SK-N-SH treated with all-trans-retinoic acid at 6 μM for 48 hours (cell line): ENCODE measurements at regions not wholly inside any gene's neighbourhood (a gene's known extent, or its start where the extent isn't known, plus 50 kb on each side); places are given as distances from the start of the nearest gene placed in this dataset.

ENCODE experiments used
- ATAC-seq: fragments of 200-7000 bp; cut with Tn5 transposase; 3 replicates; pipeline ENCODE4 v1.9.1; 2020; ENCODE audit warnings: mild to moderate bottlenecking, moderate library complexity
- ARNTL ChIP-seq: fragments of 450-650 bp; formaldehyde crosslinking; IDR thresholded peaks from 2 replicates; pipeline ENCODE4 v1.5.0; 2020; ENCODE audit warnings: low read depth, mild to moderate bottlenecking, moderate library complexity, borderline replicate concordance
- BACH2 ChIP-seq: fragments of 250-450 bp; sonication (Bioruptor Pico); IDR thresholded peaks from 2 replicates; pipeline ENCODE4 v1.9.0; 2021; ENCODE audit warnings: mild to moderate bottlenecking, borderline replicate concordance
- CSDC2 ChIP-seq: fragments of 250-450 bp; sonication (Bioruptor Pico); IDR thresholded peaks from 2 replicates; pipeline ENCODE4 v1.5.0; 2020; ENCODE audit warnings: mild to moderate bottlenecking, moderate library complexity
- ISL1 ChIP-seq: fragments of 250-450 bp; sonication (Bioruptor Pico); IDR thresholded peaks from 2 replicates; pipeline ENCODE4 v2.1.2; 2022; ENCODE audit warnings: mild to moderate bottlenecking, moderate library complexity
- OSR1 ChIP-seq: fragments of 250-450 bp; sonication (Bioruptor Pico); IDR thresholded peaks from 2 replicates; pipeline ENCODE4 v1.8.0; 2022; ENCODE audit warnings: moderate library complexity, mild to moderate bottlenecking, inconsistent platforms
- PPARA ChIP-seq: fragments of 250-450 bp; sonication (Bioruptor Pico); IDR thresholded peaks from 2 replicates; pipeline ENCODE4 v1.5.0; 2020; ENCODE audit warnings: mild to moderate bottlenecking, borderline replicate concordance
- RARB ChIP-seq: fragments of 250-450 bp; sonication (Bioruptor Pico); IDR thresholded peaks from 2 replicates; pipeline ENCODE4 v1.8.0; 2021; ENCODE audit warnings: mild to moderate bottlenecking, moderate library complexity
- SNAI2 ChIP-seq: fragments of 250-450 bp; sonication (Bioruptor Pico); IDR thresholded peaks from 2 replicates; pipeline ENCODE4 v1.5.0; 2020; ENCODE audit warnings: mild to moderate bottlenecking, moderate library complexity
- TCF4 ChIP-seq: fragments of 250-450 bp; sonication (Bioruptor Pico); IDR thresholded peaks from 2 replicates; pipeline ENCODE4 v1.8.0; 2021; ENCODE audit warnings: mild to moderate bottlenecking, moderate library complexity, borderline replicate concordance
- TOX ChIP-seq: fragments of 250-450 bp; sonication (Bioruptor Pico); IDR thresholded peaks from 2 replicates; pipeline ENCODE4 v1.8.0; 2021; ENCODE audit warnings: mild to moderate bottlenecking, moderate library complexity, borderline replicate concordance
- ZFP3 ChIP-seq: fragments of 250-450 bp; sonication (Bioruptor Pico); IDR thresholded peaks from 2 replicates; pipeline ENCODE4 v1.5.0; 2020; ENCODE audit warnings: mild to moderate bottlenecking, moderate library complexity
- ZFP30 ChIP-seq: fragments of 450-650 bp; formaldehyde crosslinking; IDR thresholded peaks from 2 replicates; pipeline ENCODE4 v1.5.0; 2022; ENCODE audit warnings: mild to moderate bottlenecking, moderate library complexity
- ZNF565 ChIP-seq: fragments of 450-650 bp; formaldehyde crosslinking; conservative IDR thresholded peaks from 2 replicates; pipeline ENCODE4 v1.5.0; 2020; ENCODE audit warnings: low read depth, mild to moderate bottlenecking, moderate library complexity
- ZNF8 ChIP-seq: fragments of 450-650 bp; formaldehyde crosslinking; IDR thresholded peaks from 2 replicates; pipeline ENCODE4 v1.5.0; 2020; ENCODE audit warnings: mild to moderate bottlenecking, moderate library complexity
- TF ChIP-seq, protein P1 (sequence below): fragments of 250-450 bp; sonication (Bioruptor Pico); IDR thresholded peaks from 2 replicates; pipeline ENCODE4 v1.5.1; 2020; ENCODE audit warnings: low read depth, mild to moderate bottlenecking, moderate library complexity
- TF ChIP-seq, protein P2 (sequence below): fragments of 250-450 bp; sonication (Bioruptor Pico); IDR thresholded peaks from 2 replicates; pipeline ENCODE4 v1.5.1; 2021; ENCODE audit warnings: mild to moderate bottlenecking, moderate library complexity
- TF ChIP-seq, protein P3 (sequence below): fragments of 250-450 bp; sonication (Bioruptor Pico); IDR thresholded peaks from 2 replicates; pipeline ENCODE4 v1.8.0; 2020; ENCODE audit warnings: mild to moderate bottlenecking, moderate library complexity, borderline replicate concordance
- TF ChIP-seq, protein P4 (sequence below): fragments of 250-450 bp; sonication (Bioruptor Pico); IDR thresholded peaks from 2 replicates; pipeline ENCODE4 v1.8.0; 2021; ENCODE audit warnings: low read depth, mild to moderate bottlenecking, moderate library complexity, borderline replicate concordance
- TF ChIP-seq, protein P5 (sequence below): fragments of 250-450 bp; sonication (Bioruptor Pico); IDR thresholded peaks from 2 replicates; pipeline ENCODE4 v1.5.0; 2020; ENCODE audit warnings: mild to moderate bottlenecking, moderate library complexity

DNA sequence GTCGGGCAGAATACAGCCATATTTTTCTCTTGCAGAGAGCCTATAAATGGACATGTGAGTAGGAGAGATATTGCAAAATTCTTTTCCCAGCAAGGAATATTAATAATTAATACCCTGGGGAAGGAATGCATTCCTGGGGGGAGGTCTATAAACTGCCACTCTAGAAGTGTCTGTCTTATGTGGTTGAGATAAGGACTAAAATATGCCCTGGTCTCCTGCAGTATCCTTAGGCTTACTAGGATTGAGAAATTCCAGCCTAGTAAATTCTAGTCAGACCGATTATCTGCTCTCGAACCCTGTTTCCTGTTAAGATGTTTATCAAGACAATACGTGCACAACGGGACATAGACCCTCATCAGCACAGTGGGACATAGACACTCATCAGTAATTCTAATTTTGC is 872.6 kb downstream of the FSTL5 start:
- no peak for ATAC-seq
- TF ChIP-seq, protein P1, sequence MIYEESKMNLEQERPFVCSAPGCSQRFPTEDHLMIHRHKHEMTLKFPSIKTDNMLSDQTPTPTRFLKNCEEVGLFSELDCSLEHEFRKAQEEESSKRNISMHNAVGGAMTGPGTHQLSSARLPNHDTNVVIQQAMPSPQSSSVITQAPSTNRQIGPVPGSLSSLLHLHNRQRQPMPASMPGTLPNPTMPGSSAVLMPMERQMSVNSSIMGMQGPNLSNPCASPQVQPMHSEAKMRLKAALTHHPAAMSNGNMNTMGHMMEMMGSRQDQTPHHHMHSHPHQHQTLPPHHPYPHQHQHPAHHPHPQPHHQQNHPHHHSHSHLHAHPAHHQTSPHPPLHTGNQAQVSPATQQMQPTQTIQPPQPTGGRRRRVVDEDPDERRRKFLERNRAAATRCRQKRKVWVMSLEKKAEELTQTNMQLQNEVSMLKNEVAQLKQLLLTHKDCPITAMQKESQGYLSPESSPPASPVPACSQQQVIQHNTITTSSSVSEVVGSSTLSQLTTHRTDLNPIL (CRISPR knock-in tag): no peak
- TF ChIP-seq CSDC2 (CRISPR knock-in tag) (no peak), ZNF565 (no peak), ZFP30 (no peak), BACH2 (CRISPR knock-in tag) (no peak), PPARA (CRISPR knock-in tag) (no peak), ZFP3 (CRISPR knock-in tag) (no peak), ZNF8 (CRISPR knock-in tag) (no peak)
- TF ChIP-seq, protein P2, sequence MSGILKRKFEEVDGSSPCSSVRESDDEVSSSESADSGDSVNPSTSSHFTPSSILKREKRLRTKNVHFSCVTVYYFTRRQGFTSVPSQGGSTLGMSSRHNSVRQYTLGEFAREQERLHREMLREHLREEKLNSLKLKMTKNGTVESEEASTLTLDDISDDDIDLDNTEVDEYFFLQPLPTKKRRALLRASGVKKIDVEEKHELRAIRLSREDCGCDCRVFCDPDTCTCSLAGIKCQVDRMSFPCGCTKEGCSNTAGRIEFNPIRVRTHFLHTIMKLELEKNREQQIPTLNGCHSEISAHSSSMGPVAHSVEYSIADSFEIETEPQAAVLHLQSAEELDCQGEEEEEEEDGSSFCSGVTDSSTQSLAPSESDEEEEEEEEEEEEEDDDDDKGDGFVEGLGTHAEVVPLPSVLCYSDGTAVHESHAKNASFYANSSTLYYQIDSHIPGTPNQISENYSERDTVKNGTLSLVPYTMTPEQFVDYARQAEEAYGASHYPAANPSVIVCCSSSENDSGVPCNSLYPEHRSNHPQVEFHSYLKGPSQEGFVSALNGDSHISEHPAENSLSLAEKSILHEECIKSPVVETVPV: no peak
- TF ChIP-seq, protein P3, sequence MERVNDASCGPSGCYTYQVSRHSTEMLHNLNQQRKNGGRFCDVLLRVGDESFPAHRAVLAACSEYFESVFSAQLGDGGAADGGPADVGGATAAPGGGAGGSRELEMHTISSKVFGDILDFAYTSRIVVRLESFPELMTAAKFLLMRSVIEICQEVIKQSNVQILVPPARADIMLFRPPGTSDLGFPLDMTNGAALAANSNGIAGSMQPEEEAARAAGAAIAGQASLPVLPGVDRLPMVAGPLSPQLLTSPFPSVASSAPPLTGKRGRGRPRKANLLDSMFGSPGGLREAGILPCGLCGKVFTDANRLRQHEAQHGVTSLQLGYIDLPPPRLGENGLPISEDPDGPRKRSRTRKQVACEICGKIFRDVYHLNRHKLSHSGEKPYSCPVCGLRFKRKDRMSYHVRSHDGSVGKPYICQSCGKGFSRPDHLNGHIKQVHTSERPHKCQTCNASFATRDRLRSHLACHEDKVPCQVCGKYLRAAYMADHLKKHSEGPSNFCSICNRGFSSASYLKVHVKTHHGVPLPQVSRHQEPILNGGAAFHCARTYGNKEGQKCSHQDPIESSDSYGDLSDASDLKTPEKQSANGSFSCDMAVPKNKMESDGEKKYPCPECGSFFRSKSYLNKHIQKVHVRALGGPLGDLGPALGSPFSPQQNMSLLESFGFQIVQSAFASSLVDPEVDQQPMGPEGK (CRISPR knock-in tag): no peak
- TF ChIP-seq, protein P4, sequence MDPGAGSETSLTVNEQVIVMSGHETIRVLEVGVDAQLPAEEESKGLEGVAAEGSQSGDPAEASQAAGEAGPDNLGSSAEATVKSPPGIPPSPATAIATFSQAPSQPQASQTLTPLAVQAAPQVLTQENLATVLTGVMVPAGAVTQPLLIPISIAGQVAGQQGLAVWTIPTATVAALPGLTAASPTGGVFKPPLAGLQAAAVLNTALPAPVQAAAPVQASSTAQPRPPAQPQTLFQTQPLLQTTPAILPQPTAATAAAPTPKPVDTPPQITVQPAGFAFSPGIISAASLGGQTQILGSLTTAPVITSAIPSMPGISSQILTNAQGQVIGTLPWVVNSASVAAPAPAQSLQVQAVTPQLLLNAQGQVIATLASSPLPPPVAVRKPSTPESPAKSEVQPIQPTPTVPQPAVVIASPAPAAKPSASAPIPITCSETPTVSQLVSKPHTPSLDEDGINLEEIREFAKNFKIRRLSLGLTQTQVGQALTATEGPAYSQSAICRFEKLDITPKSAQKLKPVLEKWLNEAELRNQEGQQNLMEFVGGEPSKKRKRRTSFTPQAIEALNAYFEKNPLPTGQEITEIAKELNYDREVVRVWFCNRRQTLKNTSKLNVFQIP (CRISPR knock-in tag): no peak

DNA sequence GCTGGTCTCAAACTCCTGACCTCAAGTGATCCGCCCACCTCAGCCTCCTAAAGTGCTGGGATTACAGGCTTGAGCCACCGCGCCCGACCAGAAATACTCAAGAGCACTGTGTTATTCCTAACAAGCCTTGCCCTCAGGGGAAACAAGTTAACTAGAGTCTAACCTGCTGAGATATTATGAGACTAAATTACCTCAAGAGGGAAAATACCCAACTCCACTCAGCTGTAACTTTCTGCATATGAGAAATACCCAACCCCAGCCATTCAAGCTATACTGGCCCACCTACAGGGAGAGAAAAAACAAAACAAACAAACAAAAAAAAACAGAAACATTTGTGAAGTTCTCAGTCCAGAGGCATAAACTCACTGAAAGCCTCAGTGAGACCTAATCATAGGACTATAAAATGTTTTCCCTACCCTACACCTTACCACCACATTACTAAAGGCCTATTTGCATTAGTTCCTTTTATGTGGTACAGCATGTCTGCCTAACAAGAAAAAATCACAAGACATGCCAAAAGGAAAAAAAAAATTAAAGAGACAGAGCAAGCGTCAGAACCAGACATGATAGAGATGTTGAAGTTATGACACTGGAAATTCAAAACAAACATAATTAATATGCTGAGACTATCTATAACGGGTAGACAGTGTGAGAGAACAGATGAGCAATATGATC is 876.0 kb downstream of the FSTL5 start:
- no peak for ATAC-seq
- TF ChIP-seq ZNF565: no peak
- TF ChIP-seq, protein P3 (CRISPR knock-in tag): no peak
- TF ChIP-seq ISL1 (CRISPR knock-in tag): no peak
- no peak for TF ChIP-seq ZFP3 (CRISPR knock-in tag)

DNA sequence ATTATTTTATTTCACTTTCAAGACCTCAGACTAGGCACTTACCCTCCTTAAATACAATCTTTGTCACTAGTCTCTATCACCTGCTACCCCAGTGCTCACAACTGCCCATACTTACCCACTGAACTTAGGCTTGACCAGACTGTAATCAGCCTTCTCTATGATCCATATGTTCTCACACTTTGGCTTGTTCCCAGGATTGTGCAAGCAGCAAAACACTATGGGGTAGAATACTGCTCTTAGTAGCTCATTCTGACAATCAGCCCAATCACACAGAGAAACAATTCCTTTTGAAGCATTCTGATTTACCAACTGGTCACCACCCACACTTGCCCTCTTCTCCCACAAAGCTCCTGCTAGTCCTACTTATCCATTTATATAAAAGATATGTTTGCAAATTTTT is 878.3 kb downstream of the FSTL5 start:
- no peak for ATAC-seq
- TF ChIP-seq, protein P3 (CRISPR knock-in tag): no peak
- TF ChIP-seq ZFP30: no peak
- no peak for TF ChIP-seq RARB
- no peak for TF ChIP-seq TCF4 (CRISPR knock-in tag)
- no peak for TF ChIP-seq PPARA (CRISPR knock-in tag)
- no peak for TF ChIP-seq SNAI2
- TF ChIP-seq ISL1 (CRISPR knock-in tag): no peak
- TF ChIP-seq, protein P1 (CRISPR knock-in tag): no peak
- TF ChIP-seq, protein P2: no peak
- no peak for TF ChIP-seq TOX
- TF ChIP-seq ARNTL (CRISPR knock-in tag): no peak
- TF ChIP-seq, protein P5, sequence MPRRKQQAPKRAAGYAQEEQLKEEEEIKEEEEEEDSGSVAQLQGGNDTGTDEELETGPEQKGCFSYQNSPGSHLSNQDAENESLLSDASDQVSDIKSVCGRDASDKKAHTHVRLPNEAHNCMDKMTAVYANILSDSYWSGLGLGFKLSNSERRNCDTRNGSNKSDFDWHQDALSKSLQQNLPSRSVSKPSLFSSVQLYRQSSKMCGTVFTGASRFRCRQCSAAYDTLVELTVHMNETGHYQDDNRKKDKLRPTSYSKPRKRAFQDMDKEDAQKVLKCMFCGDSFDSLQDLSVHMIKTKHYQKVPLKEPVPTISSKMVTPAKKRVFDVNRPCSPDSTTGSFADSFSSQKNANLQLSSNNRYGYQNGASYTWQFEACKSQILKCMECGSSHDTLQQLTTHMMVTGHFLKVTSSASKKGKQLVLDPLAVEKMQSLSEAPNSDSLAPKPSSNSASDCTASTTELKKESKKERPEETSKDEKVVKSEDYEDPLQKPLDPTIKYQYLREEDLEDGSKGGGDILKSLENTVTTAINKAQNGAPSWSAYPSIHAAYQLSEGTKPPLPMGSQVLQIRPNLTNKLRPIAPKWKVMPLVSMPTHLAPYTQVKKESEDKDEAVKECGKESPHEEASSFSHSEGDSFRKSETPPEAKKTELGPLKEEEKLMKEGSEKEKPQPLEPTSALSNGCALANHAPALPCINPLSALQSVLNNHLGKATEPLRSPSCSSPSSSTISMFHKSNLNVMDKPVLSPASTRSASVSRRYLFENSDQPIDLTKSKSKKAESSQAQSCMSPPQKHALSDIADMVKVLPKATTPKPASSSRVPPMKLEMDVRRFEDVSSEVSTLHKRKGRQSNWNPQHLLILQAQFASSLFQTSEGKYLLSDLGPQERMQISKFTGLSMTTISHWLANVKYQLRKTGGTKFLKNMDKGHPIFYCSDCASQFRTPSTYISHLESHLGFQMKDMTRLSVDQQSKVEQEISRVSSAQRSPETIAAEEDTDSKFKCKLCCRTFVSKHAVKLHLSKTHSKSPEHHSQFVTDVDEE: no peak
- TF ChIP-seq CSDC2 (CRISPR knock-in tag): no peak
- TF ChIP-seq OSR1 (CRISPR knock-in tag): no peak
